Prostate gland (tissue), 1 donor: ENCODE measurements at regions not wholly inside any gene's neighbourhood (a gene's known extent, or its start where the extent isn't known, plus 50 kb on each side); places are given as distances from the start of the nearest gene placed in this dataset.

Experiments used
- POLR2A ChIP-seq: fragments of 450-650 bp; IDR thresholded peaks from one replicate; pipeline ENCODE4 v1.6.1; 2016; ENCODE audit warnings: antibody characterized with exemption, mild to moderate bottlenecking
- POLR2AphosphoS5 ChIP-seq: sonication (generic); formaldehyde crosslinking; IDR thresholded peaks from one replicate; pipeline ENCODE4 v1.6.1; 2017; ENCODE audit warnings: antibody characterized with exemption

DNA sequence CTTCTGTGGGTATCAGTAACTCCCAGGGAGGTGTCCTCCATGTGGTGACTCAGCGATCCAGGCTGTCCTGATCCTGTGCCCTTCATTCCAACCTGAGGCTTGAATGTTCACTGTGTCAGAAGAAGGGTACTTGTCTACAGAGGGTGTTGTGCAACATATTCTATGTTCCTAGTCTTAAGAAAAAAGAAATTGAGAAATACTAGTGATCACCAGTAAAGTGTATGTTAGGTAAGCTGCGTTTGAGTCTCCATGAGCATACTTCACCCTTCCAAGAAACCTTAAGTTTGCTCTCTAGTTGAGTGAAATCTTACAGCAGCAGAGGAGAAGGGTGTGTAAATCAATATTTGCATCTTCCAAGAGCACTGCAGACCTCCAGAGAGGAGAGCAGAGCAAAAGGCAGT, 122.2 kb upstream of the SLC24A5 start:
- TF ChIP-seq POLR2A (no peak), POLR2AphosphoS5 (no peak)
